ENCODE measurements at regions not wholly inside any gene's neighbourhood (a gene's known extent, or its start where the extent isn't known, plus 50 kb on each side); places are given as distances from the start of the nearest gene placed in this dataset.
A peak's percentile ranks its signal among the peaks of the same experiment; 100 is the strongest.

- peaks cover 21% of the 10 kb centered on the region for H3K36me3 Mint-ChIP-seq (ENCODE audit: low read depth)
- H3K27ac Mint-ChIP-seq: peak overlapping the region; percentile 73
- peaks cover 41% of the 10 kb centered on the region for H3K4me1 Mint-ChIP-seq (ENCODE audit: low read depth)
- no peak for TF ChIP-seq CTCF (IDR thresholded peaks at IDR 0.05)
- H3K27me3 Mint-ChIP-seq (ENCODE audit: insufficient read depth): no peaks in the 10 kb centered on the region
- H3K4me3 Mint-ChIP-seq: no peak overlapping the region
- peaks cover 5% of the 10 kb centered on the region; the same call in 1 of the 2 replicates for H3K9me3 Mint-ChIP-seq
- peak; percentile 15 for DNase-seq
Measured at GRCh38 chr6:140909625-140910024, 1223.1 kb upstream of the GJE1 start.

DNA sequence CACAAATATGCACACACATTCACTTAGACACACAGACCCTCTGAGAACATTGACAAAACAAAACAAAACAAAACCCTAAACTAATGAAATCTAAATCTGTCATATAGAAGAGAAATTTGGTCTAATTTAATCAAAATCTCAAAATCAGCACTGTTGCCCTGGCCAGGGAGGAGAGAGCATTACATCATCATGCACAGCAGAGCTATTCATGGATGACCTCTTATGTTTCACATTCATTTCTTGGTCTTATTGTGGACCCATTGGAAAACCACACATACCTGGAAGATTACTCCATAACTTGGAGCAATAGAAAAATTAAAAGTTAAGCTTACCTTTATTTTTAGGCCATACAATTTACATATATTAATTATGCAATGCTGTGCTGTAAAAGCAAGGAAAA lies 1223.6 kb upstream of the GJE1 start:
- no peak for TF ChIP-seq CTCF (IDR thresholded peaks at IDR 0.05)
- no peak overlapping the region for H3K4me3 Mint-ChIP-seq
- H3K9me3 Mint-ChIP-seq: peaks cover 5% of the 10 kb centered on the region; the same call in 1 of the 2 replicates
- peaks cover 21% of the 10 kb centered on the region for H3K36me3 Mint-ChIP-seq (ENCODE audit: low read depth)
- peak; percentile 39 for DNase-seq
- peak overlapping the region; percentile 73 for H3K27ac Mint-ChIP-seq
- H3K4me1 Mint-ChIP-seq (ENCODE audit: low read depth): peaks cover 41% of the 10 kb centered on the region
- H3K27me3 Mint-ChIP-seq (ENCODE audit: insufficient read depth): no peaks in the 10 kb centered on the region

- H3K27ac Mint-ChIP-seq: 0 out of 2 replicates have a peak overlapping the region, but pooled peaks have one; percentile 61
- no peak for TF ChIP-seq CTCF (IDR thresholded peaks at IDR 0.05)
- no peak for DNase-seq
- H3K9me3 Mint-ChIP-seq: peaks cover 5% of the 10 kb centered on the region; the same call in 1 of the 2 replicates
- peaks cover 41% of the 10 kb centered on the region for H3K4me1 Mint-ChIP-seq (ENCODE audit: low read depth)
- peaks cover 21% of the 10 kb centered on the region for H3K36me3 Mint-ChIP-seq (ENCODE audit: low read depth)
- no peak overlapping the region for H3K4me3 Mint-ChIP-seq
- no peaks in the 10 kb centered on the region for H3K27me3 Mint-ChIP-seq (ENCODE audit: insufficient read depth)
Measured at GRCh38 chr6:140908505-140908904, 1224.2 kb upstream of the GJE1 start.

GRCh38 chr6:140907235-140907634 lies 1225.5 kb upstream of the GJE1 start:
- Mint-ChIP-seq H3K27ac (no peak overlapping the region), H3K36me3 (ENCODE audit: low read depth) (peaks cover 13% of the 10 kb centered on the region), H3K4me1 (ENCODE audit: low read depth) (peaks cover 33% of the 10 kb centered on the region), H3K27me3 (ENCODE audit: insufficient read depth) (no peaks in the 10 kb centered on the region), H3K4me3 (no peak overlapping the region), H3K9me3 (no peaks in the 10 kb centered on the region)
- TF ChIP-seq CTCF (IDR thresholded peaks at IDR 0.05): no peak
- no peak for DNase-seq

- Mint-ChIP-seq H3K9me3 (peaks cover 11% of the 10 kb centered on the region), H3K4me1 (ENCODE audit: low read depth) (peaks cover 33% of the 10 kb centered on the region), H3K4me3 (no peak overlapping the region), H3K27ac (no peak overlapping the region), H3K27me3 (ENCODE audit: insufficient read depth) (peaks cover 2% of the 10 kb centered on the region; the same call in 1 of the 2 replicates), H3K36me3 (ENCODE audit: low read depth) (peaks cover 17% of the 10 kb centered on the region)
- no peak for TF ChIP-seq CTCF (IDR thresholded peaks at IDR 0.05)
- no peak for DNase-seq
Measured at GRCh38 chr6:140905724-140906123, 1227.0 kb upstream of the GJE1 start.

GRCh38 chr6:140905050-140905449 lies 1227.7 kb upstream of the GJE1 start:
- Mint-ChIP-seq H3K9me3 (peaks cover 11% of the 10 kb centered on the region), H3K27ac (no peak overlapping the region), H3K4me3 (no peak overlapping the region), H3K36me3 (ENCODE audit: low read depth) (peaks cover 23% of the 10 kb centered on the region), H3K27me3 (ENCODE audit: insufficient read depth) (peaks cover 2% of the 10 kb centered on the region; the same call in 1 of the 2 replicates), H3K4me1 (ENCODE audit: low read depth) (peaks cover 27% of the 10 kb centered on the region)
- no peak for DNase-seq
- TF ChIP-seq CTCF (IDR thresholded peaks at IDR 0.05): no peak

Measured in HFFc6 (cell line).